ENCODE measurements at regions not wholly inside any gene's neighbourhood (a gene's known extent, or its start where the extent isn't known, plus 50 kb on each side); places are given as distances from the start of the nearest gene placed in this dataset.
"Not testable (repeated sequence)": the region's sequence is repeated elsewhere in the genome, so short reads cannot be mapped to it uniquely, and the experiment has no call there.

DNA sequence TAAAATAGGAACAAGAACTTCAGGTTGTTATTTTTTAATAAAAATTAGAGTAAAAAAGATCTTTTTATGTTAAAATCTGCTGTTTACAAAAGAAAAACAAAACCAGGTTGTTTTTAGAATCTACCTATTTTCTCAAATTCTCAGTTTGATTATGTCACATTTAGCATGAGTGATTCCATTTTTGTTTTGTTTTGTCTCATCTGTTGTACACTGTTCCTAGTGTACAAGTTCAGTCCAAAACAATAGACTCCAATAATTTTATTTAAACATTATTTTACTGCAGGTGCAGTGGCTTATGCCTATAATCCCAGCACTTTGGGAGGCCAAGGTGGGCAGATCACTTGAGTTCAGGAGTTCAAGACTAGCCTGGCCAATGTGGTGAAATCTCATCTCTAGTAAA is 2142.7 kb downstream of the TP53TG3F start:
- no peak overlapping the region for H3K27ac Mint-ChIP-seq
- H3K9me3 Mint-ChIP-seq (ENCODE audit: low read depth) = peaks cover 37% of the 10 kb centered on the region
- peaks cover 2% of the 10 kb centered on the region for H3K36me3 Mint-ChIP-seq (ENCODE audit: insufficient read depth)
- H3K4me1 Mint-ChIP-seq (ENCODE audit: low read depth) = no peaks in the 10 kb centered on the region
- TF ChIP-seq, protein P1, sequence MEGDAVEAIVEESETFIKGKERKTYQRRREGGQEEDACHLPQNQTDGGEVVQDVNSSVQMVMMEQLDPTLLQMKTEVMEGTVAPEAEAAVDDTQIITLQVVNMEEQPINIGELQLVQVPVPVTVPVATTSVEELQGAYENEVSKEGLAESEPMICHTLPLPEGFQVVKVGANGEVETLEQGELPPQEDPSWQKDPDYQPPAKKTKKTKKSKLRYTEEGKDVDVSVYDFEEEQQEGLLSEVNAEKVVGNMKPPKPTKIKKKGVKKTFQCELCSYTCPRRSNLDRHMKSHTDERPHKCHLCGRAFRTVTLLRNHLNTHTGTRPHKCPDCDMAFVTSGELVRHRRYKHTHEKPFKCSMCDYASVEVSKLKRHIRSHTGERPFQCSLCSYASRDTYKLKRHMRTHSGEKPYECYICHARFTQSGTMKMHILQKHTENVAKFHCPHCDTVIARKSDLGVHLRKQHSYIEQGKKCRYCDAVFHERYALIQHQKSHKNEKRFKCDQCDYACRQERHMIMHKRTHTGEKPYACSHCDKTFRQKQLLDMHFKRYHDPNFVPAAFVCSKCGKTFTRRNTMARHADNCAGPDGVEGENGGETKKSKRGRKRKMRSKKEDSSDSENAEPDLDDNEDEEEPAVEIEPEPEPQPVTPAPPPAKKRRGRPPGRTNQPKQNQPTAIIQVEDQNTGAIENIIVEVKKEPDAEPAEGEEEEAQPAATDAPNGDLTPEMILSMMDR (IDR thresholded peaks at IDR 0.05; ENCODE audit: unreplicated experiment) = no peak
- no peak for DNase-seq (ENCODE audit: low spot score, unreplicated experiment)
- no peaks in the 10 kb centered on the region for H3K27me3 Mint-ChIP-seq
- no peak overlapping the region for H3K4me3 Mint-ChIP-seq (ENCODE audit: low read depth)

DNA sequence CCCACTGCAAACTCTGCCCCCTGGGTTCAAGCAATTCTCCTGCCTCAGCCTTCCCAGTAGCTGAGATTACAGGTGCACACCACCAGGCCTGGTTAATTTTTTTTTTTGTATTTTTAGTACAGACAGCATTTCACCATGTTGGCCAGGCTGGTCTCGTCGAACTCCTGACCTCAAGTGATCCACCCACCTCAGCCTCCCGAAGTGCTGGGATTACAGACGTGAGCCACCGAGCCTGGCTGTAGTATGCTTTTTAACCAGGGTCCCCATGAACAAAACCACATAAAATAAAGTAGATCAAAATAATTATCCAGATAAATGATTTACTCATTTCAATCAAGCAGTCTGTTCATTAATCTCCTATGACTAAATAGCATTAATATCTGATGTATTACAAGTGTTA is 2144.0 kb downstream of the TP53TG3F start:
- H3K4me3 Mint-ChIP-seq (ENCODE audit: low read depth); H3K27ac Mint-ChIP-seq; DNase-seq (ENCODE audit: low spot score, unreplicated experiment); H3K36me3 Mint-ChIP-seq (ENCODE audit: insufficient read depth); H3K27me3 Mint-ChIP-seq; H3K4me1 Mint-ChIP-seq (ENCODE audit: low read depth): not testable (repeated sequence)
- H3K9me3 Mint-ChIP-seq (ENCODE audit: low read depth) = peaks cover 29% of the 10 kb centered on the region

DNA sequence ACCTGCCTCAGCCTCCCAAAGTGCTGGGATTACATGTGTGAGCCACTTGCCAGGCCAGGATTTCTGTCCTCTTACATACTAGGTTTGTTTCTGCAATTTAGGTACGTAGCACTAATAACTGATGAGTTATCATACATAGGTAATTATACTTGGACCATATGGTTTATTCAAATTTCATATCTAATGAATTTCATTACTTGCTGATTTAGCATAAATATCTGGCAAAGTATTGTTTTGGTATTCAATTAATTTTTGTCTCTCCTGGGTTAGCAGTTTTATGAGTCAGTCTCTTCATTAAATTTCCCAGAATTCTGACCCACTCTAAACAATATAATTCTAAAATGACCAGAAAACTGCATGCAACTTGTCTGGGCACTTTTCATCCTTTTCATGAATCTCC is 2146.5 kb downstream of the TP53TG3F start:
- TF ChIP-seq, protein P1 (IDR thresholded peaks at IDR 0.05; ENCODE audit: unreplicated experiment) = no peak
- H3K4me1 Mint-ChIP-seq (ENCODE audit: low read depth) = no peaks in the 10 kb centered on the region
- H3K36me3 Mint-ChIP-seq (ENCODE audit: insufficient read depth) = no peaks in the 10 kb centered on the region
- DNase-seq (ENCODE audit: low spot score, unreplicated experiment) = no peak
- no peak overlapping the region for H3K27ac Mint-ChIP-seq
- H3K9me3 Mint-ChIP-seq (ENCODE audit: low read depth) = peaks cover 12% of the 10 kb centered on the region
- no peaks in the 10 kb centered on the region for H3K27me3 Mint-ChIP-seq
- no peak overlapping the region for H3K4me3 Mint-ChIP-seq (ENCODE audit: low read depth)

DNA sequence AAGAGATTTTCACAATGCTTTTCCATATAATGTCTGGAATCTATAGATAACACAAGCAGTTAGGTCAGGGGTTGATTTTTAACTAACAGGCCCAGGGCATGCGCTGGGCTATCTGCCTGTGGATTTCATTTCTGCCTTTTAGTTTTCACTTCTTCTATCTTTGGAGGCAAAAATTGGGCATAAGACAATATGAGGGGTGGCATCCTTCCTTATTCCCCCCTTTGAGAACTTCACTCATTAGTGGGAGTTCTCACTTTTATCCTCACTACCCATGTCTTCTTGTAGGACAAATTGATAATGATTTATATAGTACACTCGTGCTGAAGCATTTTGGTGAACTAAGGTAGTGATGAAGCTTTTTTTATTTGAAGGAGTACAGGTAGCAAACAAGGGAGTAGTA is 2155.5 kb downstream of the TP53TG3F start:
- not testable (repeated sequence) for H3K4me3 Mint-ChIP-seq (ENCODE audit: low read depth); DNase-seq (ENCODE audit: low spot score, unreplicated experiment); H3K27ac Mint-ChIP-seq; H3K27me3 Mint-ChIP-seq; H3K36me3 Mint-ChIP-seq (ENCODE audit: insufficient read depth); H3K4me1 Mint-ChIP-seq (ENCODE audit: low read depth)
- H3K9me3 Mint-ChIP-seq (ENCODE audit: low read depth) = peaks cover 30% of the 10 kb centered on the region

DNA sequence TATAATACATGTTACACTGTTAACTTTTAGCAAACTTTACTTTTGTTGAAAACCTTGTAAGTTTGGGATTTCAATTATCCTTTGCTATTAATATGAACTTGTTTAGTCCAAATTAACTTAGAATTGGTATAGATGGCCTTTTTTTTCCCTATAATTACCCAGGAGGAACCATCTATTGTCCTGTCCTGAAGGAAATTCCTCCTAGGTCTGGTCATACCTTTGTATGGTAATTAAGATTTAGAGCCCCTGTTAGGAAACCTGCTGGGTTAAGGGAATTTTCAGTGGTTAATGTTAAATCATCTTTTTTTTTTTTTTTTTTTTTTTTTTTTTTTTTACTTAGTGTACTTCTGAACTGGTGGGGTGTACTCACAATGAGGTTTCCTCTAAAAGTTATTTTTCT is 2159.8 kb downstream of the TP53TG3F start:
- H3K4me3 Mint-ChIP-seq (ENCODE audit: low read depth); DNase-seq (ENCODE audit: low spot score, unreplicated experiment); H3K4me1 Mint-ChIP-seq (ENCODE audit: low read depth); H3K27ac Mint-ChIP-seq; H3K27me3 Mint-ChIP-seq; H3K36me3 Mint-ChIP-seq (ENCODE audit: insufficient read depth): not testable (repeated sequence)
- H3K9me3 Mint-ChIP-seq (ENCODE audit: low read depth) = peaks cover 46% of the 10 kb centered on the region

DNA sequence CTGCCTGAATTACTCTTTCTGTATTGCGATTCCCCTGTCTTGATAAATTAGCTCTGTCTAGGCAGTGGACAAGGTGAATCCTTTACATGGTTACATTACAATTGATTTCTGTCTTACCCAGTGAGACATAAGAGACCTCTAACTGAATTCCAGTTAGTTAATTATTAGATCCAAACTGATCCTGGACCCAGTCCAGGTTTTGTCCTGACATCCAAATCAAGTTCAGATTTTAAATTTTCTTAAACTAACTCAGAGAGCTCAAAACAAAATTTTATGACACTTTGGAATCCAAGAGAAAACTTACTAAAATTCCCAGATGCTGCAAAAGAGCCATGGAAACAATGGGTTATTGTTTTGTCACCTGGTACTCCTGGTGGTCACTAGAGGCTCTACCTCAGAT is 2166.6 kb downstream of the TP53TG3F start:
- DNase-seq (ENCODE audit: low spot score, unreplicated experiment) = no peak
- H3K27ac Mint-ChIP-seq = no peak overlapping the region
- H3K4me3 Mint-ChIP-seq (ENCODE audit: low read depth) = no peak overlapping the region
- peaks cover 36% of the 10 kb centered on the region for H3K9me3 Mint-ChIP-seq (ENCODE audit: low read depth)
- no peaks in the 10 kb centered on the region for H3K4me1 Mint-ChIP-seq (ENCODE audit: low read depth)
- H3K27me3 Mint-ChIP-seq = no peaks in the 10 kb centered on the region
- TF ChIP-seq, protein P1 (IDR thresholded peaks at IDR 0.05; ENCODE audit: unreplicated experiment) = no peak
- no peaks in the 10 kb centered on the region for H3K36me3 Mint-ChIP-seq (ENCODE audit: insufficient read depth)

DNA sequence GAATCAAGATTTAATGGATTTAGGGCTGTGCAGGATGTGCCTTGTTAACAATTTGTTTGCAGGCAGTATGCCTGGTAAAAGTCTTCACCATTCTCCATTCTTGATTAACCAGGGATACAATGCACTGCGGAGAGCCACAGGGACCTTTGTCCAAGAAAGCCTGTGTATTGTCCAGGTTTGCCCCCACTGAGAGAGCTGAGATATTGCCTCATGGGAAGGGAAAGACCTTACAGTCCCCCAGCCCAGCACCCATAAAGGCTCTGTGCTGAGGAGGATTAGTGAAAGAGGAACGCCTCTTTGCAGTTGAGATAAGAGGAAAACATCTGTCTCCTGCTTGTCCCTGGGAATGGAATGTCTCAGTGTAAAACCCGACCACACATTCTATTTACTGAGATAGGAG is 2169.6 kb downstream of the TP53TG3F start:
- no peak for DNase-seq (ENCODE audit: low spot score, unreplicated experiment)
- TF ChIP-seq, protein P1 (IDR thresholded peaks at IDR 0.05; ENCODE audit: unreplicated experiment) = no peak
- Mint-ChIP-seq H3K27me3 (no peaks in the 10 kb centered on the region), H3K4me3 (ENCODE audit: low read depth) (no peak overlapping the region), H3K27ac (no peak overlapping the region), H3K9me3 (ENCODE audit: low read depth) (peaks cover 42% of the 10 kb centered on the region), H3K36me3 (ENCODE audit: insufficient read depth) (no peaks in the 10 kb centered on the region), H3K4me1 (ENCODE audit: low read depth) (no peaks in the 10 kb centered on the region)

Measured in progenitor cell of endocrine pancreas (in vitro differentiated cells).